Vagina (tissue), 2 donors: ENCODE measurements at regions not wholly inside any gene's neighbourhood (a gene's known extent, or its start where the extent isn't known, plus 50 kb on each side); places are given as distances from the start of the nearest gene placed in this dataset.

Source experiments
- POLR2A ChIP-seq, 2 donors: fragments of 450-650 bp; IDR thresholded peaks; one replicate each; pipeline ENCODE4 v1.6.1; 2017; ENCODE audit warnings: antibody characterized with exemption in 2 of 2, mild to moderate bottlenecking in 2 of 2, moderate library complexity in 2 of 2
- TF ChIP-seq, protein P1 (sequence below), 3 experiments: fragments of 450-650 bp in 2 of 3; fragments of 200-600 bp in 1 of 3; sonication (generic) in 1 of 3; IDR thresholded peaks; one replicate each; pipeline ENCODE4 v1.5.1; 2017 to 2019; ENCODE audit warnings: antibody characterized with exemption in 3 of 3, mild to moderate bottlenecking in 2 of 3, moderate library complexity in 2 of 3

DNA sequence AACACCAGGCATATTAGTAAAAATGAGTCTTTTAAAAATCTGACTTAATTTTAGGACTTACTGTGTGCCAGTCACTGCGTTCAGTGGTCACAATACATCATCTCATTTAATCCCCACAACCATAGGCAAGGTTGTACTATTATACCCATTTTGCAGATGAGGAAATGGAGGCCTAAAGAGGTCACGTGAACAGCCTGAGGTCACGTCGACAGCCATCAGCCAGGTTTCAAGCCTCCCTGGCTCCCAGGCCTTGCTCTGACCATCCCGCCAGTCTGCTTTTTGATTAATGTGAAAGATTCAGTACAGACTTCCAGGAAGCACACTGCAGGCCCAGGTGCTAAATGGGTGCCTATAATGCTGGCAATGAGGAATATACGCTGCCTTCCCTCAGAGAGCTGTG, 86.3 kb upstream of the TOX3 start:
- TF ChIP-seq, protein P1, sequence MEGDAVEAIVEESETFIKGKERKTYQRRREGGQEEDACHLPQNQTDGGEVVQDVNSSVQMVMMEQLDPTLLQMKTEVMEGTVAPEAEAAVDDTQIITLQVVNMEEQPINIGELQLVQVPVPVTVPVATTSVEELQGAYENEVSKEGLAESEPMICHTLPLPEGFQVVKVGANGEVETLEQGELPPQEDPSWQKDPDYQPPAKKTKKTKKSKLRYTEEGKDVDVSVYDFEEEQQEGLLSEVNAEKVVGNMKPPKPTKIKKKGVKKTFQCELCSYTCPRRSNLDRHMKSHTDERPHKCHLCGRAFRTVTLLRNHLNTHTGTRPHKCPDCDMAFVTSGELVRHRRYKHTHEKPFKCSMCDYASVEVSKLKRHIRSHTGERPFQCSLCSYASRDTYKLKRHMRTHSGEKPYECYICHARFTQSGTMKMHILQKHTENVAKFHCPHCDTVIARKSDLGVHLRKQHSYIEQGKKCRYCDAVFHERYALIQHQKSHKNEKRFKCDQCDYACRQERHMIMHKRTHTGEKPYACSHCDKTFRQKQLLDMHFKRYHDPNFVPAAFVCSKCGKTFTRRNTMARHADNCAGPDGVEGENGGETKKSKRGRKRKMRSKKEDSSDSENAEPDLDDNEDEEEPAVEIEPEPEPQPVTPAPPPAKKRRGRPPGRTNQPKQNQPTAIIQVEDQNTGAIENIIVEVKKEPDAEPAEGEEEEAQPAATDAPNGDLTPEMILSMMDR (IDR thresholded peaks at IDR 0.05): no peak
- TF ChIP-seq POLR2A (IDR thresholded peaks at IDR 0.05): no peak
